Smooth muscle cell of the brain vasculature (primary cell): ENCODE measurements at regions not wholly inside any gene's neighbourhood (a gene's known extent, or its start where the extent isn't known, plus 50 kb on each side); places are given as distances from the start of the nearest gene placed in this dataset.
"Not testable (repeated sequence)": the region's sequence is repeated elsewhere in the genome, so short reads cannot be mapped to it uniquely, and the experiment has no call there.

Source experiments
- DNase-seq: peaks from one replicate; pipeline ENCODE4 v3.0.0-alpha.2; 2012; ENCODE audit warnings: low read depth, low spot score

DNA sequence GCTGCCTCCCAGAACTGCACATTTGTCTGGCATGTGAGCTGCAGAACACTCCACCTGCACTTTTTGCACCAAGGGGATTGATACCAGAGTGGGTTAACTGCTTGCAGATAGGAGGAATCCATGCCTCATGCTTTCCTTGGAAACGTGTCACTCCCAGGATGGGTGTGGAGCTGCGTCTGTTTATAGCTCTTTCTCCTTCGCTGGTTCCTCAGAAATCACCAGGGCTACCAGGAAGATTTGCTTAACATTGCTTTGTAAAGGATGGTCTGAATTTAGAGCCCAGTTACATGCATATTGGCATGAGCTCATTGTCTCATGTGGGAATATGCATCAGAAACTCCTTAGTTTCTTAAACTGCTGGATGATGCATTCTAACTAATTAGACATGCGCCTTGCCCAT lies 234.6 kb downstream of the GADD45G start:
- DNase-seq: no peak

DNA sequence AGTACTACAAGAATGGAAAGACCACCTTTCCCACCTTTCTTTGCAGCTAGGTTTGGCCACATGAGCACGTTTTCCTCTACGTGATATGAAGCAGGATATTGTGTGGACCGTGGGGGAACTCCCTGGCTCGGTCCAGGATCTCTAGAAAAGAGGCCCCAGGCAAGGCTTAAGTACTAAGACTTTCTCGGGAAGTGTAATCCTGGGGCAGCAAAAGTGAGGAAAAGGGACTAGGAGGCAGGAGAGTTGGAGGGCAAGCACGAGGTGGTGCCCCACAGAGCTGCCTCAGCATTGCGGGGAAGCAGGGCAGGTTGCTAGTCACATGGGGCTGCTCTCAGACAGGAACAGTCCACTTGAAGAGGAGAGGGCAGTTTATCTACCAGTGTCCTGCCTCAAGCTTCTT lies 235.1 kb downstream of the GADD45G start:
- no peak for DNase-seq

DNA sequence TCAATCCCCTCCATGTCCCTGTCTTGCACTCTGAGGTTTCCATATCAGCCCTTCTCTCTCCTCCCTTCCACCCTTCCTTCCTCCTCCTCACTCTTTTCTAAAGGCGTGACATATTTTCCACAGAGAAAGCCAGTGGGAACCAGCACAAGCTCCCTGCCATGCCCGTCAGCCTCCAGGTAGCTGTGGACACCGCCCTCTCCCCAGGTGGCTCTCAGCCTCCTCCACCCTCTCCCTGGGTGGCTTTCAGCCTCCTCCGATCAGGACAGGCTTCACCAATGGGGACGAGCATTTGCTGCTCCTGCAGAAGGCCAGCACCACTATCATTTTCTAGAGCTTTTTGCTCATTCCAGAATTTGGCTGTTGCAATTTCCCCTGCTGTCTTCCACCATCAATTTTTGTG lies 236.6 kb downstream of the GADD45G start:
- DNase-seq: no peak

DNA sequence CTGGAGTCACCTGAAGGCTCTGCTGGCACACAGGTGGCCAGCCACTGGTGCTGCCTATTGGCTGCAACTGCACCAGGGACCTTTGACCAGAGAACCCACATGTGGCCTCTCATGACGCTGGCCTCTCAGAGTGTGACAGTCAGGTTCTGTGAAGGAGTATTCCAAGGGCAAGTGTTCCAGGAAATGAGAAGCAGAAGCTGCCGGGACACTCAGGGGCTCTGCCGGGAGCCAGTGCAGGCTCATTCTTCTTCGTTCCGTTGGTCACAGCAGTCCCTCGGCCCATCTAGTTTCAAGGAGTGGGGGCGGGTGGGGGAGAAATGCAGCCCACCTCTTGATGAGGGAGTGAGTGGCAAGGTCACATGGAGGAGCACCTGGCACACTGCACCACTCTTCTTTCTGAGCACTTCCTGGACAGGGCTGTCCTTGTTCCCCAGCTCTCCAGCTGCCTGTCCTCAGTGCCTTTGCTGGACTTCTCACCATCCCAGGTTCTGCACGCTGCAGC lies 237.5 kb downstream of the GADD45G start:
- no peak for DNase-seq

DNA sequence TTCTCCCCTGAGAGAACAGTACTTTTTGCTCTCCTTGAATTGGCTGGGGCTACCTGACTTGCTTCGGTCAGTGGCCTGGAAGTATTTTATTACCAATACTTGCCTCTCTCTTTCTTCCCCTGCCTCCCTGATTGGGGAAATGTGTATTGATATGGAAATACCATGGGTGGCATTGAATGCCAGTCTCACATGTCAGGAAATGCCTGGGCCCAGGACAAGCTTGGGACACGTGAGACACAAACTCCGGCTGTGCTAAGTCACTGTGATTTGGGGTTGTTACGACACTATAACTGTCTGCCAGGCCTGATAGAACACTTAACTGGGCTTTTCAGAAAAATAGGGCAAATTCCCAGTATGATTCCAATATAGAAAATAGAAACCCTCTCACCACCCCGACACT lies 238.3 kb downstream of the GADD45G start:
- no peak for DNase-seq

DNA sequence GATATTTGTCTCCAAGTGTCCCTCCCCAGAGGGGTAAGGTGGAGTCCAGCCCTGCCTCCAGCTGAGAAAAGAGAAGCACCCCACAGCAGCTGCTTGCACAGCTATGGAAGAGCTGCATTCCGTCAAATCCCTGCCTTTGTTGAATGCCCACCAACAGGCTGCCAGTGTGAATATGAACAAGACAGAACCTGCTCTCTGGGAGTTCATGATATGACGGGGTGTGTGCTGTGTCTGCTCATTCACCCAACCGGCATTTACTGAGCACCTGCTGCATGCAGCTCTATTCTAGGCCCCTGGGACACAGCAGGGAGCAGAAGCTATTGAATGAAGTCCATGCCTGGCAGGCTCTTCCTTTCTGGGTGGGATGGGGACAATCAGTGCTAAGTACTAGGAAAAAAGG lies 238.8 kb downstream of the GADD45G start:
- DNase-seq: no peak

DNA sequence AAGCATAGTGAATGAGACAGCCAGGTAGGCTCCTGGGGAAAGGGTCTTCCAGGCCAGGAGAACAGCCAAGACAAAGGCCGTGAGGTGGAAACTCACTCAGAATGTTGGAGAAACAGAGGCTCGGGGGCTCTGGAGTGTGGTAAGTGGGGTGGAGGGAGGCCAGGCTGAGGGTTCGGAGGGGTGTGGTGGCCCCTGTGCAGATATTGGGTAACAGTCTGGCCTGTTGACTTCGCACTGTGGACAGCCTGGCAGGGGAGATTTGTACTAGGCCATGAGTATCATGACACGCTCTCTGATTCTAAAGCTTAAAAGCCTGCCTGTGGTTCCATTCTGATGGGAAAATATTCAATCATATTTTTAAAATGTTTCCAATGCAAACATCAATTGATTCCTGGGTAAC lies 239.3 kb downstream of the GADD45G start:
- no peak for DNase-seq

DNA sequence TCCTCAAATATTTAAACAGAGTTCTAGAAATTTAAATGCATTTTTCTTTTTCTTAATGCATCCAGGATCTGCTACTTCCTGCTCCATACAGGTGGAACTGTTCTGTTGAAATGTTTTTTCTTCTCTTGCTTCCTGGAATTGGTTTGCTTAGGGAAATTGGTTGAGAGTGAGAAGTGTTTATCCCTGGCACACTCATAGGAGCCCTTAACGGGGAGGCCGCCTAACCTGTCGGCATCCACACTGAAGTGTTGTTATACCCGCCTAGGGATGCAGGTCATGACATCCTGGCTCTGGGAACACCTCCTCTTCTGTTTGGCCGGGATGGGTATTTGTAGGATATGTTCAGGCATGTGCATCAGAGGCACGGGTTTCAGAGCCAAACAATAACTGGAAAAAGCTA lies 239.7 kb downstream of the GADD45G start:
- no peak for DNase-seq

DNA sequence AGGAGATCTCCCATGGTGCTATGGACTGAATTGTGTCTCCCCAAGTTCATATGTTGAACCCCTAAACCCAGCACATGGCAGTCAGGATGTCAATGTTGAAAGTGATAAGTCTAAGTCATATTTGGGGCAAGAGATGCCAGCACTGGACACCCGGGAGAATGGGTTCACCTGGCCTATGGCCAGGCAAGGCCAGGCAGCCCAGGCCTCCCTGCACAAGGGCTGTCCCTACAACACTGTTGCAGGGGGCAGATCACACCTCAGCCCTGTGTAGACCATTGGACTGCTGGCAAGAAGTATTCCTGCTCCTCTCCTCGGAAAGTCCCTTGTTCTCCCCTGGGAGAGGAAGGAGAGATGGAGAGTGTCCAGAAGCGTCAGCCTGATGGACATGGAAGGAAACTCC lies 240.5 kb downstream of the GADD45G start:
- no peak for DNase-seq

DNA sequence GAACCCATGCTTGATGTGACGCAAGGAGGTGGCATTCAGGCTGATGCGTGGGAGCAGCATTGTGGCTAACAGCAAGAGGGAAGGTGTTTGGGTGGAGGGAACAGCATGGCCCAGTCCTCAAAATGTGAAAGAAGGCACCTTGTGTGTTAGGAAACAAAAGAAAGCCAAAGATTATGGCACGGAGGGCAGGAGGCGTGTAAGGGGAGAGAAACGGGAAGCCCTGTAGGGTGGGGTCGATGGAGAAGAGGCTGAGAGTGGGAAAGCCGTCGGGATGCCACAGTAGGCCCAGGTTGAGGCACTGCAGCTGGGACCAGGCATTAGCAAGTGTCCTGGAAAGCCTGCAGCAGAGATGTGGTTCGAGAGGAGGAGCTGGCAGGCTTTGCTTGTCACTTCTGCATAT lies 241.1 kb downstream of the GADD45G start:
- no peak for DNase-seq

DNA sequence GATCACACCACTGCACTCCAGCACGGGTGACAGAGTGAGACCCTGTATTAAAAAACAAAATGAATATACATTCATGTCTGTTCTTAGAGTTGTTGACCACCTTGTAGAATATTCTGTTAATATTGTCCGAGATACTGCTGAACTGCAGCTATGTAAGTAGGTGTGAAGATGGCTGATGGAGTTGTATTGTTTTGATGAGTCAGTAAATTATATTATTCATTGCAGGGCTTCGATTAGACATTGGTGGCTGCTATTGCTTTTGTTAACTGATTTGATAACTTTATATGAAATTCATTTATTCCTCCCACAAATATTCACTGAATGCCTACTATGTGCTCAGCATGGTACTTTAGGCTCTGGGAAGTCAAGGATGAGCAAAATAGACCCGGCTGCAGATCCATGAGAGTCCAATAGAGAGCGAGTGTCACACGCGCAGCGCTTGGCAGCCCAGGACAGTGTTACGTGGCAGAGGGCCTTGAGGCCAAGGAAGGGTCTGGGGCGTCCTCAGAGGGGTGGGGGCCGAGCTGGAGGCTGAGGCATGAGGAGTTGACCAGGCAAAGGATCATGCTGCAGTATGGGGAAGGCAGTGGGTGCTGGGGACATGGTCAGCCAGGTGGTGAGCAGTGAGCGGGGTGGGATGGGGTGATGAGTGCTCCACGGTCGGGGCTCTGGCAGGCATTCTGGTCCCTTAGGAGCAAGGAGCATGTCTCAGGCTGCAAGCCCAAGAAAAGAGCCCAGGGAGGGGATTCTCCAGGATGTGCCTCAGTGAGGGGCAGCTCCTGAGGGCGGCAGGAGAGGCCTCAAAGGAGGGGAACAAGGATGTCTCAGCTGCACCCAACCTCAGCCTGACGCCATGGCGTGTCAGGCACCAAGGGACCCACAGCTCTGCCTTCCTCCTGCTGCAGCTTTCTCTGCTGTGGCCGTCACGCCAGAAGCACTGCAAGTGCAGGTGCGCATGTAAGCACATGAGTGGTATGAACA lies 243.5 kb downstream of the GADD45G start:
- DNase-seq: no peak

DNA sequence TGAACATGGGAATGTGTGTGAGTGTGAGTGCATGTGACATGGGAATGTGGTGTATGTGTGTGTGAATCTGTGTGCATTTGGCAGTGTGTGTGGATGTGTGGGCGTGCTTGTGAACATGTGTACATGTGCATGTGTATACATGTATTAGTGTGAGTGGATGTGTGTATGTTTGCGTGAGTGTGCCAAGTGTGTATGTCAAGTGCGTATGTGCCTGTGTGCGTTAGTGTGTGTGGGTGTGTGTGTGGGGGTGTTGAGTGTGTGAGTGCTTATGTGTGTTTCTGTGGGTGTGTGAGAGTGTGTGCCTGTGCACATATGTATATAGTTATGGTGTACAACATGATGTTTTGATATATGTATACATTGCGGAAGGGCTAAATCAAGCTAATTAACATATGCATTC lies 244.3 kb downstream of the GADD45G start:
- DNase-seq: no peak

DNA sequence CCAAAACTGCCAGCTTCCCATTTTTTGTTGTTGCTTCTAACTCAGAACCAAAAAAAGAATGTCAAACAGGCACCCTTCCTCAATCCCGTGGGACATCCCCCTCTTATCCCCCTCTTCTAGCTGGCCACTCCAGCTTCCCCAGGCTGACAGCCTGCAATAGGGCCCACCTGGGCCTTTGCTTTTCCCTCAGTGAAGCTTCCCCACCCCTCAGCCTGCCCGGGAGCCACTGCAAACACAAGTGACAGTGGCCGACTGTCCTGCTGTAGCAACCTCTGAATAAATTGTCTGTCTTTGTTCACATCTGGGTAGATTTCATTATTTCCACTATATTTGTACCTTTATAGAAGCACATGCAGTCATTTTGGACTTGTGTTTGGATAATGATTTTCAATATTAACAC lies 245.3 kb downstream of the GADD45G start:
- DNase-seq: no peak

DNA sequence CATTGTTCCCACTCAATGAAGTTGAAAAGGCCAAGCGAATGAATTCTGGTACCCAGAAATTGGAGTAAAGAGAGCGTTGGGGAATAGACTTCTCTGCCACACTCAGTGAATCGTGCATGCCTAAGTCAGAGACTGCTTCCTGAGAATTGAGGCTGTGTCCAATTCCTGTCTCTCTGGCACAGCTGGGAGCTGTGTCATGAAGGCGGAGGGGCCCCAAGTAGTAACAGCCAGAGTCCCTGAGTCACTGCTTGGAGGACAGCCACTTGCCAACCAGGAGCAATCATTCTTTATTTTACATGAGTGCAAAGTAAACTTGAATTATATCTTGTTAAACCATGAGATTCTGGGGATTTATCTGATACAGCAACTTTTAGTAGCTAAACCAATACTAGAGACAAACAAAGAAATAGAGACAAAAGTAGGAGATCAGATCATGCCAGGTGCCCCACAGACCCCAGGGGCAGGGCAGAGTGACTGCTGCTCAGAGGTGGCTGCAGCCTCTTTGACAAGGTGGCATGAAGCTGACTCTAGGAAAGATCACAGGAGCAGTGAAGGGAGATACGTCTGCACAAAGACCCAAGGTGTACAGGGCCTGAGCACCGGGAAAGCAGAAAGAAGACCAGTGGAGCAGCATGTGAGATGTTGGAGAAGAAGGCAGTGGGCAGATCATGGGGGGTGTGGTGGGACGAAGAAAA lies 246.0 kb downstream of the GADD45G start:
- no peak for DNase-seq

DNA sequence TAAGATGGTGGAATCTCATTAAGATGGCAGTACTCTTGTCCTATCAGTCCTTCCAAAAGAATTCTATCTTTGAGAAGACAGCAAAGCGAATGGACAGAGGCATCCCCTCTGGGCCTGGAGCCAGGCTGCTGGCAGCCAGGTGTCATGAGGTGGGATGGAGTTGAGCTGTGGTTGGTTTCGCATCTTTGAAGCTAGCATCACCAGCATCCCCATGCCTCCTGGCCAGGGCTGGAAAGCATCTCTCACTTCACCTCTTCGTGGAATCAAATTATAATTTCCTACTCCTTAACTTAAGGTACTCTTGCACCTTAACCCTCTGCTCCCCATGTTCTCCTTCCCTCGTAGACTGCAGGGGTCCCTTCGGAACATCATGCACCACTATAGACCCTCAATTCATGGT lies 248.3 kb downstream of the GADD45G start:
- no peak for DNase-seq

DNA sequence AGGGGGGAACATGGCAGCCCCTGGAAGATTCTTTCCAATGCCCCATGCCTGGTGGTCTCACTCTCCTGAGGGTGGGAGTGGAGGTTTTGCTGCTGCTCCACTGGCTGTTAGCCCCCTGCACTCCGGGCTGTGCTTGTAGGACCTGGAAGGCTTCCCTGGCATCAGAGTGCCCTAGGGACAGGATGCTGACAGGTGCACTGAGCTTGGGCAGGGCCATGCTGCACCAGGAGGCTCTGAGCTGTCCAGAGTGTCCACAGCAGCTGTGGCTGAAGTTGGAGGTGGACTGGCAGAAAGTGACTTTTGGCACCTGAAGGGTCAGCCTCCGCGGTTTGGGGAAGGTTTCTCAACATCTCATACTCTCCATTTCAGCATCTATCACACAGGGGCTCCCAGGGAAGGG lies 249.1 kb downstream of the GADD45G start:
- no peak for DNase-seq

DNA sequence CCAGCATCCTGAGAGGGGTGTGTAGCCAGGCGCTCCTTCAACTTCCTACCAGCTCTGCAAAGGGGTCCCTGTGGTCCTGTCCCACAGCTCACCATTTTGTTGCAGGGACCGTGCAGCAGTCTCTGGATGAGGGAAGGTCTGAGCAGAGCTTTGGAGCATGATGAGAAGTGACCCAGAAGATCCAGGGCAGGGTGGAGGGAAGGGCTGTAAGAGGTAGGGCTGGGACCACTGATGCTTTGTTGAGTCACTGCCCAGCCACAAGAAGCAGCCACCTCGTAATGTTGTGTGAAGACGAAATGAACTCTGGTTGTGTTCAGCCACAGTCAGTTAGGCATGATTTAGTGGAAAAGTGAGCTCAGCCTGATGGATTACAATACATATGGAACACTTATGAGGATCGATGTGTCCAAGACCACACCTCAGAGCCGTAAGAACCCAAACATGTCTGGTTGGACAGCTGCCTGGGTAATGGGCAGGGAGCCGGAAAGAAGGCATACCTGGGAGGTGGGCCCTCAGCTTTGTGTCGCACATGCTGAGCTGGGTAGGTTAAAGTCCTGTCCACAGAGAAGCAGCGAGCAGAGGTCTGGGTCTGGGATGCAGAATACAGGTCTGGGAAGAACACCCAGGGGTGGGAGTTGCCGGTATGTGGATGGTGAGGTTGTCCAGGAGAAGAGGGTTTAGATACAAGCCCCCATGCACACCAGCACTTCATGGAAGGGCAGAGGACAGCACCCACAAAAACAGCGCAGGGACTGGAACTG lies 250.1 kb downstream of the GADD45G start:
- DNase-seq: no peak

DNA sequence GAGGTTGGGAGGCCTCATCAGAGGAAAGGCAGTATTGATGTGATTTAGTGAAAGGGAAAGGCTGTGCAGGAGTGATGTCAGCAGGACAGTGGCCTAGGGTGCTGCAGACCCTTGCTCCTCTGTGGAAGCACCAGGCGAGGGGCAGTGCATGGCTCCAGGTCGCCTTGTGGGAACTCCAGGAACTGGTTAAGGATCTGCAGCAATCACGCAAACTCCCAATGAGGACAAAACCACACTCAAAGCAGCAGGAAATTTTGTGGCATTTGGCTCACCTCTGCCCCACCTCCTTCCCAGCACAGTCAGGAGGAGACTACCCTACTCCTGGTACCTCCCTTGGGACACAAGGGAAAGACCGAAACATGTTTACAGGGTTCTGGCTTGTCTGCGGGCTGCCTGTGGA lies 251.5 kb downstream of the GADD45G start:
- DNase-seq: not testable (repeated sequence)

DNA sequence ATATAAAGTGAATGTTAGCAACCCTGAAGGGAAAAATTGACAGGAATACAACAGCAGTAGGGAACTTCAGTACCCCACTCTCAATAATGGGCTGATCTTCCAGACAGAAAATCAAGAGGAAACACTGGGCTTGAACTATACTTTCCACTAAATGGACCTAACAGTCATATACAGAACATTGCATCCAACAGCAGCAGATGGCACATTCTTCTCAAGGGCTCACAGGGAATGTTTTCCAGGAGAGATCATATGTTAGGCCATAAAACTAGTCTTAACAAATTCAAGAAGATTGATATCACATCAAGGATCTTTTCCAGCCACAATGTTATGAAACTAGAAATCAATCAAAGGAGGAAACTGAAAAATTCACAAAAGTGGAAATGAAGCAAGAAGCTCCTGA lies 252.1 kb downstream of the GADD45G start:
- not testable (repeated sequence) for DNase-seq

DNA sequence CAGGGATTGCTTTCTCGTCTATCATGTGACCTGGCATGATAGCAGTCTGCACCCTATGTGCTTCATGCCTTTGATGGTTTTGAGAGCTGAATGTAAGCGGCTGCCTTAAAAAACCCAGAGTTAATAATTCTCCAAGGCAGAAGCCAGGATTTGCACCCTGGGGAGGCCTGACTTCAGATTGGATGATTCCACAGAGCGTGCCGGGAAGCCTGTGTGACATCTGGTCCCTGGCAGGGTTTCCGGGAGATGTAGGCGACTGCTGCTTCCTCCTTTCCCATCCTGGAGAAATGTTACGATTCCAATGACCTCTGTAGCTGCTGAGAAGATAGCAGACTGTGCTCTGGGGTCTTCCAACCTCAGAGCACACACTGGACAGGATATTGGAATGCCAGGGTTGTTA lies 255.0 kb downstream of the GADD45G start:
- DNase-seq: not testable (repeated sequence)

DNA sequence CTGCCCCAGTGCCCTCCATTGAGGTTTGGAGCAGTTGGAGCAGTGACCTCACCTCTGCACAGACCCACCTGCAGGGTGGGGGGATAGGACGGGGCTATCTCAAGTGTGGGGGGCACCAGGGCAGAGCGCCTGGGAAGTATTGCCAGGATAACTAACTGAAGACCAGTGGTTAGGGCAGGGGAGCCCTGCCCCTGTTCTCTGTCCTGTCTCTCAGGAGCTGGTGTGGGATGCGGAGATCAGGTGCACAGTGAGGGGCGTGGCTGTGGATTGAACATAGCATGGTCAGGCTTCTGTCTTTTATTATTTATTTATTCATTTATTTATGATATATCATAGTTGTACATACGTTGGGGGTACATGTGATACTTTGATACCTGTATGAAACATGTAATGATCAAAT lies 256.6 kb downstream of the GADD45G start:
- DNase-seq: not testable (repeated sequence)

DNA sequence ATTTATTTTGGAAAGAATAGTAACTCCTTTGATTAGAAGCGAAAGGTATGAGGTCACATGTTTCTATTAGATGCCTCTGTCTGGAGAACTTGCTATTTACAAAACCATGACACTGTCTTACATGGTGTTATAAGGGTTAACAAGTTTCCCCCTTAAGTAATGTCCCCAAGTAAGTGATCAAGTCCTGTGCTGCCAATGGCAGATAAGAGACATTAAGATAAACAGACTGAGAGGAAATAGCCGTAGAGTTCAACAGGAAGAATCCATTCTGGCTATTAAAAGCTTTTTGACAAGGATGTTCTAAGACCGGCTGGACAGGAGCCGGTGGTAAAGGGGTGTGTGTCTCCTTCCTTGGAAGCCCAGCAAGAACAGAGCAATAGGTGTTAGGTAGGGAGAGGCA lies 257.5 kb downstream of the GADD45G start:
- DNase-seq: no peak
